HG02840 (cell line): ENCODE measurements at regions not wholly inside any gene's neighbourhood (a gene's known extent, or its start where the extent isn't known, plus 50 kb on each side); places are given as distances from the start of the nearest gene placed in this dataset.

Experiments
- ATAC-seq: cut with Tn5 transposase; IDR thresholded peaks from one replicate; pipeline ENCODE4 v1.9.1; 2021; ENCODE audit warnings: mild to moderate bottlenecking, moderate library complexity, moderate number of reproducible peaks; ENCODE audit not compliant: unreplicated experiment, low FRiP score

GRCh38 chr14:86020841-86021240 is 490.9 kb downstream of the FLRT2 start:
- ATAC-seq, result no peak

DNA sequence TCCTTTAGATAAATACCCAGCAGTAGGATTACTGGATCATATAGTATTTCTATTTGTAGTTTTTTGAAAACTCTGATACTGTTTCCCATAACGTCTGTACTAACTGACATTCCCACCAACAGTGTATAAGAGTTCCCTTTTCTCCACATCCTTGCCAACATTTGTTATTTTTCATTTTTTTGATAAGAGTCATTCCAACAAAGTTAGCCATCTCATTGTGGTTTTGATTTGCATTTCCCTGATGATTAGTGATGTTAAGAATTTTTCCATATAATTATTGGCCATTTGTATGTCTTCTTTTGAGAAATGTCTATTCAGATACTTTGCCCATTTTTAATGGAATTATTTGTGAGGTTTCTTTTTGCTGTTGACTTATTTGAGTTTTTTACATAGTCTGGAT is 486.0 kb downstream of the FLRT2 start:
- ATAC-seq, result no peak

DNA sequence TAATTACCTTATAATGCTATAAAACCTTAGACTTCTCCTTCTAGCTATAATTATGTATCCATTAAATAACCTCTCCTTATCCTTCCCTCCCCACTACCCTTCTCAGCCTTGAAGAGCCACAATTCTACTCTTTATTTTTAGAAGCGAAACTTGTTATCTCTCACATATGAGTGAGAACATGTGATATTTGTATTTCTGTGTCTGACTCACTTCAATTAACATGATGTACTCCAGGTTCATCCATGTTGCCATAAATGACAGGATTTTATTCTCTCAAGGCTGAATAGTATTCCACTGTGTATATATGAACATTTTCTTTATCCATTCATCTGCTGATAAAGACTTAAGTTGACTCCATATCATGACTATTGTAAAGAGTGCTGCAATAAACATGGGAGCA is 485.6 kb downstream of the FLRT2 start:
- no peak for ATAC-seq

- no peak for ATAC-seq
Observed at GRCh38 chr14:86013641-86014040, 483.7 kb downstream of the FLRT2 start.

- ATAC-seq, result no peak
Observed at GRCh38 chr14:86012461-86012860, 482.5 kb downstream of the FLRT2 start.

DNA sequence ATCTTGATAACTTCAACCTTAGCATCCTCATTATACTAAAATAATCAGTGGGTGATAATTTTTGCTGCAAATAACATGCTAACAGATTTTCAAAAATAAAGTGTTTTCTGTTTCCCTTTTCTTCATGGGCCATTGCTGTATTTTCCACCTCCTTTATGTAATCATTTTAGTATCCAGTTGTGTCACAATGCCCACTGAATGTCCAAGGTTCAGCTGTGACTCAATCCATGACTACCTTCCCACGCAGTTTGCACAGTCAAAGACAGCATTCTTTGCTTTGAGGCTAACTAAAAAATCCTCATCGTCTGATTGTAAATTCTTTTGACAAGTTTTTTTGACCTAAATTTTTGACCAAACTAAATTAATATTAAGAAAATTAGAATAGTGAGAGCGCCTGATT is 474.1 kb downstream of the FLRT2 start:
- no peak for ATAC-seq

- ATAC-seq, result no peak
Observed at GRCh38 chr14:85996551-85996950, 466.6 kb downstream of the FLRT2 start.

GRCh38 chr14:85991156-85991555 is 461.2 kb downstream of the FLRT2 start:
- ATAC-seq, result no peak

- no peak for ATAC-seq
Observed at GRCh38 chr14:85987907-85988306, 458.0 kb downstream of the FLRT2 start.

- no peak for ATAC-seq
Observed at GRCh38 chr14:85987292-85987691, 457.3 kb downstream of the FLRT2 start.

- ATAC-seq, result no peak
Observed at GRCh38 chr14:85978582-85979250, 448.8 kb downstream of the FLRT2 start.

GRCh38 chr14:85974602-85975001 is 444.7 kb downstream of the FLRT2 start:
- ATAC-seq, result no peak

GRCh38 chr14:85963486-85963885 is 433.5 kb downstream of the FLRT2 start:
- ATAC-seq, result no peak

DNA sequence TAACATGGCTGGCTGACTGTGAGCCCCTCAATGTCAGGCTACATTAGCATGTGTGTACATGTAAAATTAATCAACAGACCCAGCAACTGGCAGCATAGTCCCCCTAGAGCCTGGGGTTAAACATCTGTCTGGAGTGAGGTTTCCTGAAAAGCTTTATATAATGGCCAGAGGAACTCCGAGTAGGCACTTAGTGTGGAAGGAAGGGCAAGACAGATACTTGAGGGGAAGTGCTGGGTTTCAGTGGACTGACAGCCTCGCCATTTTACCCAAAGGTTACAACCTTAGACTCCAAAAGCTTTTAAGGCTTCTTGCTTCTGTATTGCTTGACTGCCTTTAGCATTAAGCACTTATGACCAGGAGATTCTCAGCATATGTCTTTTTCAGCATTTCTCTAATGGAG is 430.8 kb downstream of the FLRT2 start:
- no peak for ATAC-seq

DNA sequence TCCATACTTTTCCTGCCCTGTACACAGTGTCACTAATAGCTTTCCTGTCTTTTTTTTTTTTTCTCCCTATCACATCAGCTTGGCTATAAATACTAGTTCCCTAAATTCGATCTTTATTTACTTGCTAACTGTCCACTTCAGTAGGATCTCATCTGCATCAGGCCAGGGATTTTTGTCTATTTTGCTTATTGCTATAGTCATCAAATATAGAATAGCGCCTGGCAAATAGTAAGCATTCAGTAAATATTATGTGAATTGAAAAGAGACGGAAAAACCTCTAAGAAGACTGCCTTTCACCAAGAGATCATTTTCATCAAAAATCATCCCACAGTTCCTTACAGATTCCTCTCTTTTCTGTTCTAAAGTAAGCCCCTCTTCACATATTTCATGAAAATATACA is 429.1 kb downstream of the FLRT2 start:
- ATAC-seq, result no peak

DNA sequence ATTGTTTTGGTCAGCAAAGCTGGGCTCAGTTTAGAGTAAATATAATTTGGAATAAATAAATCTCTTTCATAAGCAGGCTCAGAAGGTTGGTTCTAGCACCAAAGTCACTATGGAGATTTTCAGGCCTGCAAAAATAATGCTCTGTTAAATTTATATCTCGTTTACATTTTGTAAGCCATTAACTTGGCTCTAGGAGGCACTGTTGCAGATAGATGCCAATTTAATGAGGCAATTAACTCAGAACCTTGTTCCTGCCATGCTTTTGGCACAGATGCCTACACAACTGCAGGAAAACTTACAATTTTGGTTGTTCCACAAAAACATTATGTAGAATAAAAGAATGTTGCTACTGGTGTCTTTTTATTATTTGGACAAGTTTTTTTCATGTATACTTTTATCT is 428.1 kb downstream of the FLRT2 start:
- no peak for ATAC-seq

- ATAC-seq, result no peak
Observed at GRCh38 chr14:85953265-85953664, 423.3 kb downstream of the FLRT2 start.

GRCh38 chr14:85948153-85948552 is 418.2 kb downstream of the FLRT2 start:
- ATAC-seq, result no peak

- no peak for ATAC-seq
Observed at GRCh38 chr14:85947461-85948139, 417.7 kb downstream of the FLRT2 start.

GRCh38 chr14:85943192-85943591 is 413.2 kb downstream of the FLRT2 start:
- ATAC-seq, result no peak

DNA sequence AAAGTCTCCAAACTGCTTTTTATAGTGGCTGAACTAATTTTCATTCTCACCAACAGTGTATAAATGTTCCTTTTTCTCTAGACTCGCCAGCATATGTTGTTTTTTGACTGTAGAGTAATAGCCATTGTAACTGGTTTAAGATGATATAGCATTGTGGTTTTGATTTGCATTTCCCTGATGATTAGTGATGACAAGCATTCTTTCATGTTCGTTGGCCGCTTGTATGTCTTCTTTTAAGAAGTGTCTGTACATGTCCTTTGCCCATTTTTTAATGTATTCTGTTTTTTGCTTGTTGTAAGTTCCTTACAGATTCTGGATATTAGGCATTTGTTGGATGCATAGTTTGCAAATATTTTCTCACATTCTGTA is 404.9 kb downstream of the FLRT2 start:
- peak; percentile 30 for ATAC-seq

DNA sequence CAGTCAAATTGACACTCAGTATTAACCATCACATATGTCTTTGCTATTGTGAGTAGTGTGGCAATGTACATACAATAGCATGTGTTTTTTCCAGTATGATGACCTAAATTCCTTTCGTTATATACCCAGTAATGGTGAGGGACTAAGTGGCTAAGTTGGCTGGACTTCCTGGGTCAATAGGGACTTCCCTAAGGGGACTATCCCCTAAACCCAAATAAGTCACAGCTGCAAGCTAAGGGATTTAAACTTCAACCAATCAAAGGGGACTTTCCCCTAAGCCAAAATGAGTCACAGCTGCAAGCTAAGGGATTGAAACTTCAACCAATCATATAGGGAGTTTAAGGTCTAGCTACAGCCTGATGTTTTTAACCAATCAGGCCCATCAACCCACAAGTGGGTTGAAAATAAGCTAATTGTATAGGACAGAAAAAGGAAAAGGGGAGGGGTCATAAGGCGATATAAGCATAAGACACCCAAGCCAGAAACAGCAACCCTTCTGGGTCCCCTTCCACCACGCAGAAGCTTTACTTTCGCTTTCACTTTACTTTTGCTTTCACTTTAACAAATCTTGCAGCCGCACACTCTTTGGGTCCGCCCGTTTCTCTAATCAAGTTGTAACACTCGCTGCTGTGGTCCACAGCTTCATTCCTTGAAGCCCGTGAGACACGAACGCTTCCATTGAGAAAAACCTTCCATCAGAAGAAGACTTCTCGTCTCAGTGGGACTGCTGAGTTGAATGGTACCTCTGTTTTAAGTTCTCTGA is 404.4 kb downstream of the FLRT2 start:
- peak; percentile 97 for ATAC-seq
